ENCODE measurements at regions not wholly inside any gene's neighbourhood (a gene's known extent, or its start where the extent isn't known, plus 50 kb on each side); places are given as distances from the start of the nearest gene placed in this dataset.

GRCh38 chr12:38998887-38999482 is 93.6 kb upstream of the CPNE8 start:
- no peak for FAIRE-seq
- DNase-seq (ENCODE audit: insufficient read length, low spot score), result no peak

GRCh38 chr12:38995249-38995648 is 89.9 kb upstream of the CPNE8 start:
- FAIRE-seq (no peak), DNase-seq (ENCODE audit: insufficient read length, low spot score) (no peak)
- TF ChIP-seq CTCF (IDR thresholded peaks at IDR 0.05; ENCODE audit: insufficient read depth, missing control alignments), result no peak

More at GRCh38 chr12:38998887-38999482, 93.6 kb upstream of the CPNE8 start:
- no peak for TF ChIP-seq CTCF (IDR thresholded peaks at IDR 0.05; ENCODE audit: insufficient read depth, missing control alignments)

GRCh38 chr12:38985961-38986360 is 80.6 kb upstream of the CPNE8 start:
- no peak for TF ChIP-seq CTCF (IDR thresholded peaks at IDR 0.05; ENCODE audit: insufficient read depth, missing control alignments)
- FAIRE-seq, result no peak

GRCh38 chr12:38984388-38984787 is 79.0 kb upstream of the CPNE8 start:
- DNase-seq (ENCODE audit: insufficient read length, low spot score), result no peak
- FAIRE-seq, result no peak
- TF ChIP-seq CTCF (IDR thresholded peaks at IDR 0.05; ENCODE audit: insufficient read depth, missing control alignments), result no peak

More at GRCh38 chr12:38985961-38986360, 80.6 kb upstream of the CPNE8 start:
- no peak for DNase-seq (ENCODE audit: insufficient read length, low spot score)

GRCh38 chr12:38983117-38983571 is 77.8 kb upstream of the CPNE8 start:
- FAIRE-seq (no peak), DNase-seq (ENCODE audit: insufficient read length, low spot score) (no peak)
- no peak for TF ChIP-seq CTCF (IDR thresholded peaks at IDR 0.05; ENCODE audit: insufficient read depth, missing control alignments)

GRCh38 chr12:38977132-38977531 is 71.7 kb upstream of the CPNE8 start:
- FAIRE-seq, result no peak
- no peak for TF ChIP-seq CTCF (IDR thresholded peaks at IDR 0.05; ENCODE audit: insufficient read depth, missing control alignments)
- no peak for DNase-seq (ENCODE audit: insufficient read length, low spot score)

GRCh38 chr12:38969706-38970105 is 64.3 kb upstream of the CPNE8 start:
- DNase-seq (ENCODE audit: insufficient read length, low spot score), result no peak
- no peak for FAIRE-seq
- TF ChIP-seq CTCF (IDR thresholded peaks at IDR 0.05; ENCODE audit: insufficient read depth, missing control alignments), result no peak
